Psoas muscle (tissue), 7 donors: ENCODE measurements at regions not wholly inside any gene's neighbourhood (a gene's known extent, or its start where the extent isn't known, plus 50 kb on each side); places are given as distances from the start of the nearest gene placed in this dataset.
"Not testable (repeated sequence)": the region's sequence is repeated elsewhere in the genome, so short reads cannot be mapped to it uniquely, and the experiment has no call there.

ENCODE experiments used
- ATAC-seq, 4 donors: fragments of 200-7000 bp; cut with Tn5 transposase; one replicate each; pipeline ENCODE4 v1.9.1; 2020; ENCODE audit warnings: moderate library complexity in 3 of 4, mild to moderate bottlenecking in 2 of 4
- DNase-seq, 2 donors: peaks; one replicate each; pipeline ENCODE4 v3.0.0-alpha.2; 2020
- H3K27ac ChIP-seq: fragments of 200-600 bp; one replicate; pipeline ENCODE4 v1.8.0; 2022
- H3K27me3 ChIP-seq, 3 donors: fragments of 200-600 bp in 1 of 3; one replicate each; pipeline versions ENCODE4 v1.6.1 to v1.8.0; 2013 to 2022; ENCODE audit warnings: low read length in 2 of 3, mild to moderate bottlenecking in 2 of 3, moderate library complexity in 1 of 3; ENCODE audit not compliant: insufficient read depth in 3 of 3
- H3K36me3 ChIP-seq, 2 donors: fragments of 200-600 bp in 1 of 2; one replicate each; pipeline versions ENCODE4 v1.6.1 to v1.8.0; 2013 to 2022; ENCODE audit warnings: low read depth in 1 of 2, mild to moderate bottlenecking in 1 of 2, moderate library complexity in 1 of 2; ENCODE audit not compliant: insufficient read depth in 1 of 2
- H3K4me1 ChIP-seq: fragments of 200-600 bp; one replicate; pipeline ENCODE4 v1.8.0; 2022
- H3K4me3 ChIP-seq: fragments of 200-600 bp; one replicate; pipeline ENCODE4 v1.8.0; 2022; ENCODE audit warnings: mild to moderate bottlenecking
- H3K9me3 ChIP-seq: fragments of 200-600 bp; one replicate; pipeline ENCODE4 v1.8.0; 2022
- CTCF ChIP-seq: fragments of 200-600 bp; IDR thresholded peaks from one replicate; pipeline ENCODE4 v1.8.0; 2022; ENCODE audit warnings: antibody characterized with exemption
- WGBS, 3 donors: extraction: QIAGEN DNeasy Blood & Tissue Kit; methylation state at CpG; one replicate each; pipeline versions ENCODE4 v1.1.6 to v1.1.7; 2013; 5-methylcytosine and 5-hydroxymethylcytosine counted together
- intact Hi-C, 2 donors: fragments of 100-400 bp; cut with DNase I; formaldehyde crosslinking; loops; one replicate each; pipeline versions ENCODE4 v1.11.0 to v1.14.2; 2022
- donor health status: healthy with polysubstance abuse.
- donor health status: DM: no; HTN: no; CAD: no; lungs with moderate emphysema.
- donor health status: Bipolar disorder and iron deficiency.
- donor health status: healthy.
- donor health status: DM: yes; HTN: yes; CAD: no.
- donor health status: DM: no; HTN: no; CAD: no.
- donor health status: DM: yes; HTN: yes; CAD: no.

- DNase-seq (no peak), ATAC-seq (no peak)
- no peaks in the 10 kb centered on the region for H3K4me1 ChIP-seq
- peaks cover 0 to 3% (median 0%) of the 10 kb centered on the region in 3 donors for H3K27me3 ChIP-seq
- no peaks in the 10 kb centered on the region for H3K9me3 ChIP-seq
- H3K27ac ChIP-seq: no peak overlapping the region
- H3K36me3 ChIP-seq: no peaks in the 10 kb centered on the region
- intact Hi-C loops: no loop called here
- 52 to 59% (median 55%) methylated on average over 4 of the region's 4 CpGs for WGBS, 3 donors
- TF ChIP-seq CTCF: no peak
- H3K4me3 ChIP-seq: no peak overlapping the region
Measured at GRCh38 chr16:59634004-59634579, 900.0 kb upstream of the GOT2 start.

GRCh38 chr16:59632276-59632855 lies 898.2 kb upstream of the GOT2 start:
- Histone ChIP-seq H3K4me1 (no peaks in the 10 kb centered on the region), H3K36me3 (no peaks in the 10 kb centered on the region), H3K4me3 (no peak overlapping the region), H3K27ac (no peak overlapping the region), H3K9me3 (no peaks in the 10 kb centered on the region), H3K27me3 (peaks cover 0 to 3% (median 0%) of the 10 kb centered on the region in 3 donors)
- WGBS, 3 donors: 32 to 71% (median 65%) methylated on average over 3 of the region's 3 CpGs
- ATAC-seq (no peak), DNase-seq (no peak)
- intact Hi-C loops: no loop called here
- TF ChIP-seq CTCF: no peak

GRCh38 chr16:59624381-59624780 lies 890.3 kb upstream of the GOT2 start:
- H3K4me1 ChIP-seq, DNase-seq, H3K4me3 ChIP-seq, ATAC-seq, H3K36me3 ChIP-seq, H3K27me3 ChIP-seq, intact Hi-C loops, H3K27ac ChIP-seq, H3K9me3 ChIP-seq: not testable (repeated sequence)
- 50 to 62% (median 54%) methylated on average over 2 of the region's 2 CpGs for WGBS, 3 donors

- ATAC-seq (no peak), DNase-seq (no peak)
- WGBS, 3 donors: 88 to 96% (median 93%) methylated on average over 2 of the region's 2 CpGs
- intact Hi-C loops: no loop called here
- TF ChIP-seq CTCF: no peak
- H3K27me3 ChIP-seq: no peaks in the 10 kb centered on the region
- H3K27ac ChIP-seq: no peak overlapping the region
- H3K4me1 ChIP-seq: no peaks in the 10 kb centered on the region
- no peak overlapping the region for H3K4me3 ChIP-seq
- no peaks in the 10 kb centered on the region for H3K36me3 ChIP-seq
- no peaks in the 10 kb centered on the region for H3K9me3 ChIP-seq
Measured at GRCh38 chr16:59614466-59615240, 880.5 kb upstream of the GOT2 start.

- H3K4me3 ChIP-seq, H3K36me3 ChIP-seq, DNase-seq, H3K27me3 ChIP-seq, H3K4me1 ChIP-seq, H3K9me3 ChIP-seq, H3K27ac ChIP-seq, ATAC-seq, intact Hi-C loops: not testable (repeated sequence)
- WGBS, 3 donors: 26 to 35% (median 29%) methylated on average over 7 to 8 of the region's 8 CpGs
Measured at GRCh38 chr16:59612910-59613620, 878.9 kb upstream of the GOT2 start.
